Rectal smooth muscle tissue (tissue), 1 donor: ENCODE measurements at regions not wholly inside any gene's neighbourhood (a gene's known extent, or its start where the extent isn't known, plus 50 kb on each side); places are given as distances from the start of the nearest gene placed in this dataset.
"Not testable (repeated sequence)": the region's sequence is repeated elsewhere in the genome, so short reads cannot be mapped to it uniquely, and the experiment has no call there.

Experiments used
- H3K27ac ChIP-seq: one replicate; pipeline ENCODE4 v1.7.0; 2013; ENCODE audit warnings: low read depth, low read length, inconsistent platforms
- H3K27me3 ChIP-seq: one replicate; pipeline ENCODE4 v1.7.0; 2013; ENCODE audit warnings: low read length; ENCODE audit not compliant: control insufficient read depth, insufficient read depth
- H3K36me3 ChIP-seq: one replicate; pipeline ENCODE4 v1.7.0; 2013; ENCODE audit warnings: low read length; ENCODE audit not compliant: control insufficient read depth, insufficient read depth
- H3K4me1 ChIP-seq: one replicate; pipeline ENCODE4 v1.7.0; 2013; ENCODE audit warnings: low read length; ENCODE audit not compliant: control insufficient read depth, insufficient read depth
- H3K4me3 ChIP-seq: one replicate; pipeline ENCODE4 v1.7.0; 2013; ENCODE audit warnings: low read length
- H3K9ac ChIP-seq: one replicate; pipeline ENCODE4 v1.7.0; 2013; ENCODE audit warnings: low read length

DNA sequence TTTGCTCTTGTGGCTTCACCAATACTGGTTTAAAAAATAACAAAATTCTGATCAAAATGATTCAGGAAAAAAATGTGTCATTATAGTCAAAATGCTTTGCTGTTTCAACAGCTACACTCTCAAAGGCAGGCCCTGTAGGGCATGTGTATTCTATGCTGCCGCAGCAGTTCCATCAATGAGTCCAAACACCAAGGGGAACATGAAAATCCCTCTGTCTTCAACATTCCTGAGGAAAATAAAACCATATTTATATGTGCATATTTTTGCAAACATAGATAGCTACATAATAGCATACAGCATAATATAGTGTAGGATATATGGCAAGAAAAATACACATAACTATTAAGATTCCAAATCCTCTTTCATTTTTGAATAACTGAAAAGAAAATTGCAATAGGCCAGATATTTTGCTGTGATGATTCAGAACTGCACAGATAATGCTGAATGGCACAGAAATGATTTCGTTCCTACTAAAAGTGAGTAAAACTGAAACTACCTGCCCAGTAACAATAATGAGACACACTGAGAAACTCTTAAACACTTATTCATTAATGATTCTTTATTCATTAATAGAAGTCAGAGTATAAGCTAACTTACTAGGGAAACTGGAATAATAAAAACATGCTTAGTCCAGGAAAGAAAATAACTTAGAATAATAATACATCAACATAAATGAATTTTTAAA is 343.8 kb downstream of the SUCLG1 start:
- Histone ChIP-seq H3K4me3 (no peak overlapping the region), H3K27ac (no peak overlapping the region), H3K27me3 (no peaks in the 10 kb centered on the region), H3K9ac (no peak overlapping the region), H3K36me3 (no peaks in the 10 kb centered on the region), H3K4me1 (no peaks in the 10 kb centered on the region)

DNA sequence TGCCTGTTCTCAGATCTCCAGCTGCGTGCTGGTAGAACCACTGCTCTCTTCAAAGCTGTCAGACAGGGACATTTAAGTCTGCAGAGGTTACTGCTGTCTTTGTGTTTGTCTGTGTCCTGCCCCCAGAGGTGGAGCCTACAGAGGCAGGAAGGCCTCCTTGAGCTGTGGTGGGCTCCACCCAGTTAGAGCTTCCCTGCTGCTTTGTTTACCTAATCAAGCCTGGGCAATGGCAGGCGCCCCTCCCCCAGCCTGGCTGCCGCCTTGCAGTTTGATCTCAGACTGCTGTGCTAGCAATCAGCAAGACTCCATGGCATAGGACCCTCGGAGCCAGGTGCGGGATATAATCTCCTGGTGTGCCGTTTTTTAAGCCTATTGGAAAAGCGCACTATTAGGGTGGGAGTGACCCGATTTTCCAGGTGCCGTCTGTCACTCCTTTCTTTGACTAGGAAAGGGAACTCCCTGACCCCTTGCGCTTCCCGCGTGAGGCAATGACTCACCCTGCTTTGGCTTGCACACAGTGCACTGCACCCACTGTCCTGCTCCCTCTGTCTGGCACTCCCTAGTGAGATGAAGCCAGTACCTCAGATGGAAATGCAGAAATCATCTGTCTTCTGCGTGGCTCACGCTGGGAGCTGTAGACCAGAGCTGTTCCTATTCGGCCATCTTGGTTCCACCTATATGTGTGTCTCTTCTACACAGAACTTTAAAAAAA is 355.1 kb downstream of the SUCLG1 start:
- H3K27me3 ChIP-seq, H3K4me1 ChIP-seq, H3K27ac ChIP-seq, H3K36me3 ChIP-seq, H3K4me3 ChIP-seq, H3K9ac ChIP-seq: not testable (repeated sequence)

DNA sequence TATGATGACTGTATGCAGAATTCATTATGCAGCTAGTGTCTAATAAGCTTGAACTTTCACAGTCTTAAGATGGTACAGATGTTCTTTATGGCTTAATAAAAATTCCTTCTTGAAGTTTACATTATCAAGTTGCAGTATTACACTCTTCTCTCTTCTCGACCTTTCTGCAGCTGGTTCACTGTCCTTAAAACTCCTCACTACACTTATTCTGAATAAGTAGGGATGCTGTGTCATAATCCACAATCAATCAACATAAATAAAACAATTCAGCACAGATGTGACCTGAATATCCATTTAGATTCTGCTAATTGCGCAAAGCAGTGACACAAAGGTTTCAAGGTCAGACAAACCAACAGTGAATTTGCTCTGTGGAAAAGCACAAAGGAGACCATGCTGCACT is 356.8 kb downstream of the SUCLG1 start:
- no peaks in the 10 kb centered on the region for H3K36me3 ChIP-seq
- no peak overlapping the region for H3K27ac ChIP-seq
- no peak overlapping the region for H3K9ac ChIP-seq
- H3K4me1 ChIP-seq = no peaks in the 10 kb centered on the region
- no peak overlapping the region for H3K4me3 ChIP-seq
- no peaks in the 10 kb centered on the region for H3K27me3 ChIP-seq

DNA sequence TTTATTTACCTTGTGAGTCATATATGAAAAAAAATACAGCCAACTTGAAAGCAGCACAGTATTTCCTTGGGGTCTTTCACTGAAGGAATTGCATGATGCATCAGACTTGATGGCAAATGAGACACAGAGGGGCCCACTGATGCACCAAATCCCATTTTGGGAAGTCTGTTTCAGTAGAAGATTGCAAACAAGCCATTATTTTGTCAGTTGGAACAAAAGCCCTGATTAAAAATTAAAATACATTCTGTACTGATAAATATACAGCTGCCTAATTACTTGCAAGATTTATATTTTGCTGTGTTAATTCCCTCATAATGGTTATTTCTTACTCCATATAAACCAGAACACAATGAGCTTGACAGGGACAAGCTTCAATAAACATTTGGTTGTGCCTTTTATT is 370.4 kb downstream of the SUCLG1 start:
- Histone ChIP-seq H3K27me3 (no peaks in the 10 kb centered on the region), H3K4me1 (no peaks in the 10 kb centered on the region), H3K27ac (no peak overlapping the region), H3K9ac (no peak overlapping the region), H3K4me3 (no peak overlapping the region), H3K36me3 (no peaks in the 10 kb centered on the region)

DNA sequence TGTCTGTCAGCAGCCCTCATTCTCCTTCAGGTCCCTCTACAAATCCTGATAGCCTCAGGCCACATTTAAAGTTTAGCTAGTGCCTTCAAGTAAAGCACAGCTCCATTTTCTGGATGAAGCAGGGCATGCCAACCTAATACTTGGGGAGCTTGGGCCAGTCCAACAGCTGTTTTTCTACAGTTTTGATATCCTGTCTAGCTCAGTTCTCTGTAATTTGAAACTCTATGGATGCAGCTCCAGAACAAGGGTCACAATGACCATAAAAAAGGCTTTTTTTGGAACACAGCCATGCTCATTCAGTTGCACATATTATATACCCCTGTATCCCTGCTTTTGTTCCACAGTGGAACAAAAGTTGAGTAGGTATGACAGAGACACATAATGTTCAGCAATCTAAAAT is 373.5 kb downstream of the SUCLG1 start:
- no peak overlapping the region for H3K4me3 ChIP-seq
- H3K36me3 ChIP-seq = no peaks in the 10 kb centered on the region
- H3K4me1 ChIP-seq = no peaks in the 10 kb centered on the region
- H3K27me3 ChIP-seq = no peaks in the 10 kb centered on the region
- H3K9ac ChIP-seq = no peak overlapping the region
- no peak overlapping the region for H3K27ac ChIP-seq

DNA sequence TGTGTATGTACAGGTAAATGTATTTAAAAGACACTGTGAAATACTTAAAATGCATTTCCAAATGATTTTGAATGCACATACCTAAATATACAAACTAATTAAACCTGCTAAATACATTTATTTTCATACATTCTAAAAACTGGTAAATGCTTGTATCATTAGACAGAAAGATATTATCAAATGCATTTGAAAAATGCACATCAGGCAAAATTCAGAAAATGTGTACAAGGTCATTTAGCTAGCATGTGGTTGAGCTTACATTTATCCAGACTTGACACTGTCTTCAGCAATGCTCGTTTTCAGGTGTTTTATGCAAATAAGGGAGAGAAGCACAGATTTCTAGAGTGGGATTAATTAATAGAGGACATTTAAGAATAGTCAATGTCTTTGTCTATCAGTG is 374.2 kb downstream of the SUCLG1 start:
- Histone ChIP-seq H3K27me3 (no peaks in the 10 kb centered on the region), H3K4me1 (no peaks in the 10 kb centered on the region), H3K4me3 (no peak overlapping the region), H3K36me3 (no peaks in the 10 kb centered on the region), H3K9ac (no peak overlapping the region), H3K27ac (no peak overlapping the region)

DNA sequence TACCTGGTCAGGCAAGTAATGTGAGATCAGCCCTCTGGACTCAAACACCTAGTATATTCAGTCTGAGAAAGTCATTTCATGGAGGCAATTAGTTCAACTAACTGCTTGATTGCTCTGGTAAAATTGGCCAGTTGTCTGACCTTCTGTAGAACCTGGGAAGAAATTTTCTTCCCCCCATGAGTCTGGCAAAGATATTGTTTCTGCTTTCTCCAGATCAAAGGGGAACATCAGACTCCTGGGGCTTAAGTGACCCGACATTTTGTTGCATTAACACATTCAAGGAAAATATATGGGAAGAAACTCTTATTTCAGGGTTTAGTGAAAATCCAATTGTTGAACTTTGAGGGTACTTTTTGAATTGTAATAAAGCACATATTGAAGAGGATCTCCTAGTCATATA is 375.1 kb downstream of the SUCLG1 start:
- Histone ChIP-seq H3K4me1 (no peaks in the 10 kb centered on the region), H3K27me3 (no peaks in the 10 kb centered on the region), H3K4me3 (no peak overlapping the region), H3K27ac (no peak overlapping the region), H3K36me3 (no peaks in the 10 kb centered on the region), H3K9ac (no peak overlapping the region)

DNA sequence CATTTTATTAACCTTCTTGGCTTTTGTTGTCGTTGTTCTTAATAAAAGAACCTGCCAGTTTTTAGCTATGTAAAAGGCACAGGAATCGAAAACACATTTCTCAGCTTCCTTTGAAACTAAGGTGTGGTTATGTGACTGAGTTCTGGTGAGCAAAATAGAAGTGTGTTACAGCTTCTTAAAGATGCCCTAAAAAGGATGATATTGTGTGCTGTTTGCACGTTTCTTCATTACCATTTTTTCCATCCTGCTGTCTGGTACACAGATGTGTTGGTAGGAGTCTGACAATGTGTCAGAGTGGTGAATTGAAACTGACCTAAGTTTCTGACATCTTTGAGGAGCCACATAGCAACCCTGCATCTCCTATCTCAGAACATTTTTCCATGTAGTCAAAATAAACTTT is 380.6 kb downstream of the SUCLG1 start:
- no peak overlapping the region for H3K4me3 ChIP-seq
- H3K9ac ChIP-seq = no peak overlapping the region
- H3K27ac ChIP-seq = no peak overlapping the region
- no peaks in the 10 kb centered on the region for H3K27me3 ChIP-seq
- no peaks in the 10 kb centered on the region for H3K4me1 ChIP-seq
- H3K36me3 ChIP-seq = no peaks in the 10 kb centered on the region

DNA sequence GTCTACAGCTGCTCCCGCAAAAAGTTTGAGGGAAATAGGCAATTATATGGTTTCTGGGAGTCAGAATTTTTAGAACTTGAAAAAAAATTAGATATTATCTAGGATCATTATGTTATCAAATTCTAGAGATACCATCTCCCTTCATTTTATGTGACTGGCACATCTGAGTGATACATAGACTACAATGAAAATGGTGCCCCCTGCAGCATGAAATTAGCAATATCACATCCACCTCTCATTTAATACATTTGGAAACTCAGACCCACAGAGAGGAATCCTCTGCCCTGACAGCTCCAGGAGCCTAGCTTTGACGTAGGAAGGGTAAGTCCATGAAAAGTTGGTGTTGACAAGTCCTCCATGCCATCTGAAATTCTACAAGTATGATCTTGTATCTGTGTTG is 381.6 kb downstream of the SUCLG1 start:
- no peaks in the 10 kb centered on the region for H3K4me1 ChIP-seq
- H3K9ac ChIP-seq = no peak overlapping the region
- H3K4me3 ChIP-seq = no peak overlapping the region
- no peak overlapping the region for H3K27ac ChIP-seq
- no peaks in the 10 kb centered on the region for H3K27me3 ChIP-seq
- no peaks in the 10 kb centered on the region for H3K36me3 ChIP-seq

DNA sequence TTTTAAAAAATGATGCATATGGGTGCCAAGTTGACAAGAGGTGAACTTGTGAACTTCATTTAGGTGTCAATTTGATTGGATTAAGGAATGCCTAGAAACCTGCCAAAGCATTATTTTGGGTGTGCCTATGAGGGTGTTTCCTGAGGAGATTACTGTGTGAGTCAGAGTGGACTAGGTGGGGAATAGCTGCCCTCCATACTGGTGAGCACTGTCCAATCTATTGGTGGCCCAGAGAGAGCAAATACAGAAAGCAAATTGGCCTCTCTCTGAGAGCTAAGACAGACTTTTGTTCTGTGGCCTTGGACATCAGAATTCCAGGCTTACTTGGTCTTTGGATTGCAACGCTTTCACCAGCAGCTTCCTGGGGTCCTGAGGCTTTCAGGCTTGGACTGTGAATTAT is 388.0 kb downstream of the SUCLG1 start:
- no peak overlapping the region for H3K4me3 ChIP-seq
- H3K27ac ChIP-seq = no peak overlapping the region
- no peaks in the 10 kb centered on the region for H3K36me3 ChIP-seq
- no peaks in the 10 kb centered on the region for H3K4me1 ChIP-seq
- H3K27me3 ChIP-seq = no peaks in the 10 kb centered on the region
- H3K9ac ChIP-seq = no peak overlapping the region

DNA sequence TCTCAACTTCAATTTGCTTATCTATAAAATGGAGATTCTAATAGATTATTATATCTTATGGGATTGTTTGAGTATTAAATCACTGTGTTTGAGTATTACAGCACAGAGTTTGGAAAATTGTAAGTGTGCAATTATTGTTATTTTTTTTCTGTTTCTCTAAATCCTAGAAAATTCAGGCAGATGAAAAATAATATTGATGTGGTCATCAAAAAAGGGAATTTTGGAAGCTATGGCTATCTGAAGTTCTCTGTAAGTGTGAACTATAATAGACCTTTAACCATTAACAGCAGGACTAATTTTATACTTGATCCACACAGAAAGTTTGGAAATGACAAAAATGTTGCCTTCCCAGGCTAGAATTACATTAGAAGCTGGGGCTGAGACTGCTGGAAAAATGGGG is 393.2 kb downstream of the SUCLG1 start:
- H3K4me3 ChIP-seq = no peak overlapping the region
- H3K27ac ChIP-seq = no peak overlapping the region
- no peaks in the 10 kb centered on the region for H3K4me1 ChIP-seq
- H3K36me3 ChIP-seq = no peaks in the 10 kb centered on the region
- no peaks in the 10 kb centered on the region for H3K27me3 ChIP-seq
- H3K9ac ChIP-seq = no peak overlapping the region

DNA sequence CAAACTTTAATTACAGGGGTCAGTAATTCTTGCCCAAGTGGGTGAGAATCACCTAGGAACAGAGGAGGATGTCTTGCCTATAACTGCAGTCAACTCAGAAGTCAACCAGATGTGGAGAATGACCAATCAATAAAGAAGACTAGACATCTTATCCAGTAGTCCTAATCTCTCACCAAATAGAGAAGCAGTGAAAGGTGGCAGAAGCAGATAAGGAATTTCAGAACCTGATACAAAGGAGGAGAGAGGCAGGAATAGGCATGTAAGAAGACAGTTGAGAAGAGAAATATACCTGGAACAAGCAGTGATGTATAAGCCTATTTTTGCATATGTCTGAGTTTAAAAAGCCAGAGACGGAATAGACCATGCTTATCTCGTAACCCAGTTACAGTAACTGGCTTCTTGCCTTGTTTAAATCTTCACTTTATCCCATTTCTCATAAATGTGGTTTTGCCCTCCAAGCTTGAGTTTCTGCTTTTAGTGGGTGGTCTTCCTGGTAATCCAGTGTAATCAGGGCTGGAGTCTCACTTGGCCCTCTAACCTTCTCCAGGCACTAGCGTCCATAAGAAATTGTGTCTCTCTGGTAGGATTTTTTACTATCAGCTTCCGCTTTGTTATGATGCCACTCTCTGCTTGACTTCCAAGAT is 401.0 kb downstream of the SUCLG1 start:
- no peaks in the 10 kb centered on the region for H3K4me1 ChIP-seq
- H3K4me3 ChIP-seq = no peak overlapping the region
- no peak overlapping the region for H3K27ac ChIP-seq
- H3K27me3 ChIP-seq = no peaks in the 10 kb centered on the region
- no peaks in the 10 kb centered on the region for H3K36me3 ChIP-seq
- H3K9ac ChIP-seq = no peak overlapping the region

DNA sequence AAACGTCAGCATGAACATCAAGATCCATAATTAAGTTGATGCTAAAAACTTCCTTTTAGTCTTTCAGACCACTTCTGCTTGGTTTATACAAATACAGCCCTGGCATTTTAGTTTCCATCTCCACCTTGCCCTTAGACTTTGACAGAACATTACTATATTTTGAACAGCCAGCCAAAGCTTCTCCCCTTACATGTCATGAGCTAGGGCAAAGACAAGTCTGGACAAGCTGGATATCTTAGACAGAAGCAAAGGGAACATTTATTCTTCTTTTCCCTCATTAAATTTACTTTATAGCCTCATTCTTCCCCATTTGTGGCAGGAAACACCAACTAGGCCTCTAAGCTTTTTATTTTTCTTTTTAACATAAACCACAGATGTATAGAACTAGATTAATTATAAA is 403.3 kb downstream of the SUCLG1 start:
- no peak overlapping the region for H3K27ac ChIP-seq
- no peak overlapping the region for H3K9ac ChIP-seq
- no peaks in the 10 kb centered on the region for H3K36me3 ChIP-seq
- no peak overlapping the region for H3K4me3 ChIP-seq
- H3K27me3 ChIP-seq = no peaks in the 10 kb centered on the region
- H3K4me1 ChIP-seq = no peaks in the 10 kb centered on the region
